MG63 (cell line): ENCODE measurements at regions not wholly inside any gene's neighbourhood (a gene's known extent, or its start where the extent isn't known, plus 50 kb on each side); places are given as distances from the start of the nearest gene placed in this dataset.

Source experiments
- DNase-seq: peaks from one replicate; pipeline ENCODE4 v3.0.0-alpha.2; 2020
- H3K27me3 ChIP-seq: fragments of 250-450 bp; sonication (Bioruptor Pico); 2 replicates; pipeline ENCODE4 v1.5.1; 2020; ENCODE audit warnings: mild to moderate bottlenecking, moderate library complexity
- H3K36me3 ChIP-seq: fragments of 250-450 bp; sonication (Bioruptor Pico); 2 replicates; pipeline ENCODE4 v1.5.1; 2020; ENCODE audit warnings: mild to moderate bottlenecking, moderate library complexity
- H3K4me3 ChIP-seq: fragments of 250-450 bp; sonication (Bioruptor Pico); 2 replicates; pipeline ENCODE4 v1.5.1; 2020; ENCODE audit warnings: mild to moderate bottlenecking, moderate library complexity
- H3K9me3 ChIP-seq: fragments of 250-450 bp; sonication (Bioruptor Pico); 2 replicates; pipeline ENCODE4 v1.5.1; 2020; ENCODE audit warnings: mild to moderate bottlenecking, moderate library complexity

- H3K27me3 ChIP-seq, result no peaks in the 10 kb centered on the region
- no peak for DNase-seq
- H3K9me3 ChIP-seq, result no peaks in the 10 kb centered on the region
- H3K4me3 ChIP-seq, result no peak overlapping the region
- no peaks in the 10 kb centered on the region for H3K36me3 ChIP-seq
Observed at GRCh38 chr6:154561750-154562149, 51.3 kb upstream of the CNKSR3 start.

- H3K27me3 ChIP-seq, result no peaks in the 10 kb centered on the region
- DNase-seq, result no peak
- H3K4me3 ChIP-seq, result no peak overlapping the region
- H3K9me3 ChIP-seq, result no peaks in the 10 kb centered on the region
- H3K36me3 ChIP-seq, result no peaks in the 10 kb centered on the region
Observed at GRCh38 chr6:154565331-154565730, 54.8 kb upstream of the CNKSR3 start.

GRCh38 chr6:154566866-154567265 lies 56.4 kb upstream of the CNKSR3 start:
- Histone ChIP-seq H3K4me3 (no peak overlapping the region), H3K9me3 (no peaks in the 10 kb centered on the region), H3K27me3 (no peaks in the 10 kb centered on the region), H3K36me3 (no peaks in the 10 kb centered on the region)
- no peak for DNase-seq

GRCh38 chr6:154567695-154568220 lies 57.3 kb upstream of the CNKSR3 start:
- no peaks in the 10 kb centered on the region for H3K9me3 ChIP-seq
- H3K27me3 ChIP-seq, result no peaks in the 10 kb centered on the region
- no peaks in the 10 kb centered on the region for H3K36me3 ChIP-seq
- no peak for DNase-seq
- H3K4me3 ChIP-seq, result no peak overlapping the region

GRCh38 chr6:154569156-154569862 lies 58.8 kb upstream of the CNKSR3 start:
- Histone ChIP-seq H3K9me3 (no peaks in the 10 kb centered on the region), H3K4me3 (no peak overlapping the region), H3K36me3 (no peaks in the 10 kb centered on the region), H3K27me3 (no peaks in the 10 kb centered on the region)
- no peak for DNase-seq

- Histone ChIP-seq H3K27me3 (no peaks in the 10 kb centered on the region), H3K4me3 (no peak overlapping the region), H3K36me3 (no peaks in the 10 kb centered on the region), H3K9me3 (no peaks in the 10 kb centered on the region)
- DNase-seq, result peak; percentile 14
Observed at GRCh38 chr6:154570505-154570904, 60.0 kb upstream of the CNKSR3 start.

- Histone ChIP-seq H3K36me3 (no peaks in the 10 kb centered on the region), H3K4me3 (no peak overlapping the region), H3K9me3 (no peaks in the 10 kb centered on the region), H3K27me3 (no peaks in the 10 kb centered on the region)
- no peak for DNase-seq
Observed at GRCh38 chr6:154572556-154572955, 62.1 kb upstream of the CNKSR3 start.

GRCh38 chr6:154578004-154578559 lies 67.6 kb upstream of the CNKSR3 start:
- no peaks in the 10 kb centered on the region for H3K27me3 ChIP-seq
- H3K36me3 ChIP-seq, result no peaks in the 10 kb centered on the region
- no peaks in the 10 kb centered on the region for H3K9me3 ChIP-seq
- no peak overlapping the region for H3K4me3 ChIP-seq
- DNase-seq, result no peak

- no peak for DNase-seq
Observed at GRCh38 chr6:154579046-154579445, 68.6 kb upstream of the CNKSR3 start.

GRCh38 chr6:154579485-154579884 lies 69.0 kb upstream of the CNKSR3 start:
- Histone ChIP-seq H3K27me3 (no peaks in the 10 kb centered on the region), H3K9me3 (no peaks in the 10 kb centered on the region), H3K36me3 (no peaks in the 10 kb centered on the region), H3K4me3 (no peak overlapping the region)
- DNase-seq, result no peak

More at GRCh38 chr6:154579046-154579445, 68.6 kb upstream of the CNKSR3 start:
- H3K4me3 ChIP-seq, result no peak overlapping the region
- H3K9me3 ChIP-seq, result no peaks in the 10 kb centered on the region
- H3K36me3 ChIP-seq, result no peaks in the 10 kb centered on the region
- H3K27me3 ChIP-seq, result no peaks in the 10 kb centered on the region

- Histone ChIP-seq H3K36me3 (no peaks in the 10 kb centered on the region), H3K27me3 (no peaks in the 10 kb centered on the region), H3K4me3 (no peak overlapping the region), H3K9me3 (no peaks in the 10 kb centered on the region)
- no peak for DNase-seq
Observed at GRCh38 chr6:154580397-154581135, 70.1 kb upstream of the CNKSR3 start.

GRCh38 chr6:154582696-154583095 lies 72.2 kb upstream of the CNKSR3 start:
- H3K4me3 ChIP-seq, result no peak overlapping the region
- no peak for DNase-seq
- H3K9me3 ChIP-seq, result no peaks in the 10 kb centered on the region
- no peaks in the 10 kb centered on the region for H3K27me3 ChIP-seq
- no peaks in the 10 kb centered on the region for H3K36me3 ChIP-seq

- Histone ChIP-seq H3K36me3 (no peaks in the 10 kb centered on the region), H3K4me3 (no peak overlapping the region), H3K27me3 (no peaks in the 10 kb centered on the region), H3K9me3 (no peaks in the 10 kb centered on the region)
- no peak for DNase-seq
Observed at GRCh38 chr6:154583546-154584188, 73.2 kb upstream of the CNKSR3 start.

- no peaks in the 10 kb centered on the region for H3K27me3 ChIP-seq
- no peak for DNase-seq
- no peaks in the 10 kb centered on the region for H3K36me3 ChIP-seq
- no peak overlapping the region for H3K4me3 ChIP-seq
- H3K9me3 ChIP-seq, result no peaks in the 10 kb centered on the region
Observed at GRCh38 chr6:154590756-154591155, 80.3 kb upstream of the CNKSR3 start.

- H3K36me3 ChIP-seq, result no peaks in the 10 kb centered on the region
- no peaks in the 10 kb centered on the region for H3K27me3 ChIP-seq
- no peak overlapping the region for H3K4me3 ChIP-seq
- DNase-seq, result no peak
- no peaks in the 10 kb centered on the region for H3K9me3 ChIP-seq
Observed at GRCh38 chr6:154591234-154591633, 80.7 kb upstream of the CNKSR3 start.

GRCh38 chr6:154592199-154592860 lies 81.8 kb upstream of the CNKSR3 start:
- Histone ChIP-seq H3K9me3 (no peaks in the 10 kb centered on the region), H3K36me3 (no peaks in the 10 kb centered on the region), H3K27me3 (no peaks in the 10 kb centered on the region), H3K4me3 (no peak overlapping the region)
- DNase-seq, result no peak

- H3K4me3 ChIP-seq, result no peak overlapping the region
- no peak for DNase-seq
- no peaks in the 10 kb centered on the region for H3K36me3 ChIP-seq
- no peaks in the 10 kb centered on the region for H3K9me3 ChIP-seq
- no peaks in the 10 kb centered on the region for H3K27me3 ChIP-seq
Observed at GRCh38 chr6:154593122-154593521, 82.6 kb upstream of the CNKSR3 start.
